ENCODE measurements at regions not wholly inside any gene's neighbourhood (a gene's known extent, or its start where the extent isn't known, plus 50 kb on each side); places are given as distances from the start of the nearest gene placed in this dataset.

DNA sequence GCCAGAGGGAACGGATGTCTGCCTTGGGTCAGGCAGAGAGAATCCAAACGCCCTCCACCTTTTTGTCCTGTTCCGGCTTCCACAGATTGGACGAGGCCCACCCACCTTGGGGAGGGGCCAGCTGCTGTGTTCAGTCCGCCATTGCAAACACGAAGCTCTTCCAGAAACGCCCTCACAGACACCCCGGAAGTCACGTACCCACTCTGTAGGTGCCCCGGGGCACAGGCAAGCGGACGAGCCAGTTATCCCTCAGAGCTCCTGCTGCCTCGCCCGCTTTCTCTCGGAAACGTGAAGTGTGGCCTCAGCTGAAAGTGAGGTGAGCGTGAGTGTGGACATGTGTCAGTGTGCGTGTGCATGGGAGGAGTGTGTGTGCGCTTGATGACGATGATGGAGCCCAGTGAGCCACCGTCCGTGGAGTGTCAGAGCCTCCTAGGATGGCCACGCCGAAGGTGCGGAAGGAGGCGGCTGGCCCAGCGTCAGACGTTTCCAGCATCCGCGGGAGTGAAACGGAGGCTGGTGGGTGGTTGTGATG is 869.2 kb downstream of the TBC1D22A start:
- DNase-seq = no peak

DNA sequence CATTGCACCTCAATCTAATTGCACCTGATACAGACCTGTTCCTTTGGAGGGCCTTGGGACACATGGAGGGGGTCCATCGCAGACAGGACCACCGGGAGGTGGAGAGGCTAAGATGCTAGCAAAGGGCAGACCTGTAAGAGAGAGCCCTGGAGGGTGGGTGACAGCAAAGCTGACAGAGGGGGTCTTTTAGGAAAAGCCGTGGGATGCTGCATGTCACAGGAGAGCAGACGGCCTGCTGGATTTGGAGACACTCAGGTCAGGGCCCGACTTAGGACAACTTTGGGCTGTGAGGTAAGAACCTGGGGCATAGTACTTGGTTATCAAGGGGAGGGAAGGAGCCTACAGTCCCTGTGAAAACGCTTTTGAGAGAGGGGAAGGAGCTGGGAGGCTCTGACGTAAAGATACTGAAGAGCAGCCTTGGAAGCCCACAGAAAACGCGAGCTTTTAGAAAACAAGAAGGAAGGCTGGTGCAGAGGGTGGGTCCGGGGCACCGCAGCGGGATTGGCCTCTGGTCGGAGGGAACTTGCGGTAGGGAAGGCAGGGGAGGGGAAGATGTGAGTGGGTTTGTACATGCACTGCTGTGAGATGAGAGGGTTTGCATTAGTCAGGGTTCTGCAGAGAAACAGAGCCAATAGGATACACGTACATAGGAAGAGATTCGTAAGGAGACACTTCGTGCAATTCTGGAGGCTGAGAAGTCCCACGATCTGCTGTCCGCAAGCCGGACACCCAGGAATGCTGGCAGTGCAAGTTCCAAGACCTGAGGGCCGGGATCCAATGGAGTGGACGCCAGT is 868.5 kb downstream of the TBC1D22A start:
- DNase-seq = no peak

DNA sequence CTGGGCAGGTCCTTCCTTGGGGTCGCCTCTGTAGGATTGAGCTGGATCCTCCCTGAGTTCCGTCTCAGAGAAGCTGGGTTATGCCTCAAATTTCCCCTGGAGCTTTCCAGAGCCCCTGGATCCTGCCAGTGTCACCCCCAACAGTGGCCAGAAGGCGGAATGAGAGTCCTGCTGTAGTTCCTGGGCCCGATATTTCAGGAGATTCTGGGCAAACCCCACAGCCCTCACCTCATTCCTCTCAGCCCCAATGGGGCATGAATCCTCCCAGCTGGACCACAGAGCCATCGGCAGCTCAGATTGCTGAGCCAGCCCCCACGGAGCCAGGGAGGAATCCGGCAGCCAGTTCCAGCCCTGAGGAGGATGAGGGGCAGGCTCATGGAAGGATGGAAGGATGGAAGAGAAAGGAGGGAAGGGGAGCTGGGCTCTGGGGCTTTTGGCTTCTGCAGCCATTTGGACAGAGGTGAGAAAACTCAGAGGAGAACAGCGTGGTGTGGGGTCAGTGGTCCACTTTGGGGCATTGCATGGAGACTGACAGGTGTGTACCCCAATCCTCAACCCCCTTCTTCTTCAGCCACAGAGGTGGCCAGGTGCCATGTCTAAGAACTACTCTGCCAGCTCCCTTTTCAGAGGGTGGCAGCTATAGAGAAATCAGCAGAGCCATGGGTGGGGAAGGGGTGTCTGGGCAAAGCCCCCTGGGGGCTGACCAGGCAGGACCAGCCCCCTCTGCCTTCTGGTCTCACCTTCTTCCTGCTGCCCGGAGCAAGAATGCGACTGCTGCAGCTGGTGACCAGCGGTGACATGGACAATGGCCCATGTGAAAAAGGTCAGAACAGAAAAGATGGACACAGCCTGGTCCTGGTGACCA is 867.6 kb downstream of the TBC1D22A start:
- no peak for DNase-seq

DNA sequence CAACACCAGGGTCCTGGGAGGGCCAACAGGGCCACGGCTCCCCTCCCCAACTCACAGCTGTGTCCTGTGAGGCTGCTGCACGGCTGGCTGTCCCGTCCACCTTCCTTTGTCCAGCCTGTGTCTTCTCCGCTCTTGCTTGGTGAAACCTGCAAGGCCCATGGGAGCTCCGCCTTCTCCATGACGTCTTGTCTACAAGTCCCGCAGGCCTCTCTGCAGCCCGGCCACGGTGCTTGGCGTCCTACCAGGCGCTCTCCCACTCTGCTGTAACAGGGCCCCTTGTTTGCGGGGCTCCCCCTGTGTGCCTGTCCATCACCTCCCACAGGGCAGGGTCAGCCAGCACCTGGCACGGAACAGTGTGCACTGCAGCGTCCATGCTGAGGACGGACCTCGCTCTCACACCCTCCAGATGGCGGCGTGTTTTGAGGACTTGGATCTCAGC is 866.8 kb downstream of the TBC1D22A start:
- no peak for DNase-seq

- no peak for DNase-seq
Measured at GRCh38 chr22:47628477-47629272, 866.2 kb downstream of the TBC1D22A start.

DNA sequence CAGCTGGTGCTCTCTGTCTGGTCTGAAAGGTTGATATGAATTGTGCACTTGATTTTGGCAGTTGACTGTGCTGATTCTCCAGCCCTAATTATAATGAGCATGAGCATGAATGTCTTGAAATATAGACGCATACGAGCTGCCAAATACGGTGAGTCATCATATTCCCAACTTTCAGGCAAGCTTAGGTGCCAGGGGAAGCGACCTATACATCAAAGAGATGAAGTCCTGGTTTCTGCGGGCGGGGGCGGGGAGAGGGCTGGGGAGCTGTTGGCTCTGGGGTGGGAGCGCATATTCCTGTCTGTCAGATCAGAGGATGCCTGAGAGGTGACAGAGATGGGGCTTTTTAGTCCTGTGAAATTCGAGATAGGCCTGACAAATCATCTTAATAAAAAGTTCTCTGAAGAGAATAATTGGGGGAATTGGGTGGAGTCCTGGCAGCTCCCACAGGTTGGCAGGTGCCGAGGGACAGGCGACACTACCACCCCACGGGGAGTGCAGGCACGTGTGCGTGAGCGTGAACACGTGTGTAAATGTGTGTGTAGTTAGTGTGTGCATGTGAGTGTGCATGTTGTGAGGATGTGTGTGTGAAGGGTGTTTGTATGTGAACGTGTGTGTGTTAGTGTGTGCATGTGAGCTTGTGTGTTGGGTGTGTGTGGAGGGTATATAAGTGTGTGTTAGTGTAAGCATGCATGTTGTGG is 865.3 kb downstream of the TBC1D22A start:
- no peak for DNase-seq

GRCh38 chr22:47626428-47627390 is 864.3 kb downstream of the TBC1D22A start:
- DNase-seq = no peak

- no peak for DNase-seq
Measured at GRCh38 chr22:47625531-47626427, 863.3 kb downstream of the TBC1D22A start.

GRCh38 chr22:47625013-47625385 is 862.5 kb downstream of the TBC1D22A start:
- DNase-seq = no peak

DNA sequence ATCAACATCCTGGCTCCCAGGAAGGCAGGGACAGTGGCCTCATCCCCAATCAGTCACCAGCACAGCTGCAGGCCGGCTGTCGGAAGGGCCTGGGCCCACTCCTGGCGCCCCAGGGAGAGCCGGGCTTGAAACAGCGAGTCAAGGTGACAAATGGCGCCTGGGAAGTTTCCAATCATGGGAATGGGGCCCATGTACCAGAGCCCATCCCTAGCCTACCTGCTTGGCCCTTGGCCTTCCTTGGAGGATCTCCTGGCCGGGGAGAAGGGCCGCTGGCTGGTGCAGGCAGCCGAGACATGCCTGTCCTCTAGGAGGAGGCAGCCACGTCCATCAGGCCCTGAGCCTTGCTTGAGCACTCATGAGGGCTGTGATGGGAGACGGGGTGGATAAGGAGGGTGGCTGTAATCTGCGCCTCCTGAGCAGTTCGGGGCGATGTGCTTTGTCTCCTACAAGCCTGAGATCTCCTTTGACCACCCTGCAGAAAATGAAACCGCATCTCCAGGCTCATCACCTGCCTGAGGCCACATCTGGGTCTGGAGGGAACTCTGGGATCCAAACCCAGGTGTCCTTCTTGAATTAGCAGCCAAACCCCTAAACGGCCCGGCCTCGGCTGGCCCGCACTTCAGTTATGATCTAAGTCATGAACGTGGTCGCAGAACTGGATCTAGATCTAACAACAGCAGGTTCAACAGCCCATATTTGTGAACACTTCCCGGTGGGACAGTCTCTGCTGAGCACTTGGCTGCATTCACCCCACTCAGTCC is 862.0 kb downstream of the TBC1D22A start:
- no peak for DNase-seq

- no peak for DNase-seq
Measured at GRCh38 chr22:47623763-47624148, 861.3 kb downstream of the TBC1D22A start.

- DNase-seq = no peak
Measured at GRCh38 chr22:47623066-47623762, 860.8 kb downstream of the TBC1D22A start.

GRCh38 chr22:47622541-47622940 is 860.1 kb downstream of the TBC1D22A start:
- no peak for DNase-seq

DNA sequence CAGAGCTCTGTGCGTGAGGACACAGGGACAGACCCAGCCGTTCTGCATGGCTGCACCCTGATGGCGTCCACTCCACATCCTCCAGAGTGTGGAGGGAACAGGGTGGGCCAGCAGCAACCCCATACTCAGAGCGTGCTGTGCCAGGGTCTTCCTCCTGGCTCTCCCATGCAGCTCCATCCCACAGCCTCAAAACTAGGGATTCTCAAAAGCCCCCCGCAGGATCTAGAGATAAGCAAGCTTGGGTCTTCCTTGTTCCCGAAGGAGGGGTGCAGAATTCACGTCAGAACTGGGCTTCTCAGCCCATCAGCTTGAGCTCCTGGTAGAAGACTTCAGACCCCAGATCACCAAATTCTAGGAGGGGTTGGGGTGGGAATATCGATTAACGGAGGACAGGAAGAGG is 858.8 kb downstream of the TBC1D22A start:
- no peak for DNase-seq

DNA sequence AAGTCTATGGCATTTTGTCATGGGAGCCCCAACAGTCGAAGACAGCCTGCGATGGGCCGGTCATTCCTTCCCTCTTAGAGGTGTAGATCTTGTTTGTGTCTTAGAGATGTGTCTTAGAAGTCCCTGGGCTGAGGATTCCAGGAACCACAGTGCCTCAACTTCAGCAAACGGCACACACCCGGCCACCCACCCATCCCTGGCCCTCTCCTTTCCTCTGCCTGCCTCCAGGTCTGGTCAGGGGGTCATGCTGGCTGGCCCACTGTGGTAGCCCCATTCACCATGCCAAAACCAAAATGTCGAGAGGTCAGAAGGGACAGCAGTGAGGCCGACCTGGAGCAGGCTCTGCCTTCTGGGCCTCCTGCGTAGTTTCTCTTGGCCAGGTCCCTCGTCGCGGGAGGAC is 857.9 kb downstream of the TBC1D22A start:
- DNase-seq = no peak

DNA sequence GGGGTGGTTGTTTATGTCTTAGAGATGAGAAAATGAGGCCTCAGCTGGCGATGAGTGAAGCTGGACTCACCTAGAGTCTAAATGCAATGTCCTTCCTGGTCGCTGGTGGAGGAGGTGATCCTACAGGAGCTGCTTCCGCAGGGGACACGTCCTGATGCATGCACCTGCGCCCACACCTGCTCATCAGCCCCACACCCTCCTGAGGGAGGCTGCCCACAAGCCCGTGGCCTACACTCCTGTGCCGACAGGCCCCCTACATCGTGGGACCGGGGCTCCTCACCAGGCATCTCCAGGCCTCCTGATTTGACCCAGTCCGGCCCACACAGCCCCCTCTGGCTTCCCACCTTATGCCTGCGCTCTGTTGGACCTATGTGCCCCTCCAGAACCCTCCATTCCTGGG is 857.2 kb downstream of the TBC1D22A start:
- DNase-seq = no peak

DNA sequence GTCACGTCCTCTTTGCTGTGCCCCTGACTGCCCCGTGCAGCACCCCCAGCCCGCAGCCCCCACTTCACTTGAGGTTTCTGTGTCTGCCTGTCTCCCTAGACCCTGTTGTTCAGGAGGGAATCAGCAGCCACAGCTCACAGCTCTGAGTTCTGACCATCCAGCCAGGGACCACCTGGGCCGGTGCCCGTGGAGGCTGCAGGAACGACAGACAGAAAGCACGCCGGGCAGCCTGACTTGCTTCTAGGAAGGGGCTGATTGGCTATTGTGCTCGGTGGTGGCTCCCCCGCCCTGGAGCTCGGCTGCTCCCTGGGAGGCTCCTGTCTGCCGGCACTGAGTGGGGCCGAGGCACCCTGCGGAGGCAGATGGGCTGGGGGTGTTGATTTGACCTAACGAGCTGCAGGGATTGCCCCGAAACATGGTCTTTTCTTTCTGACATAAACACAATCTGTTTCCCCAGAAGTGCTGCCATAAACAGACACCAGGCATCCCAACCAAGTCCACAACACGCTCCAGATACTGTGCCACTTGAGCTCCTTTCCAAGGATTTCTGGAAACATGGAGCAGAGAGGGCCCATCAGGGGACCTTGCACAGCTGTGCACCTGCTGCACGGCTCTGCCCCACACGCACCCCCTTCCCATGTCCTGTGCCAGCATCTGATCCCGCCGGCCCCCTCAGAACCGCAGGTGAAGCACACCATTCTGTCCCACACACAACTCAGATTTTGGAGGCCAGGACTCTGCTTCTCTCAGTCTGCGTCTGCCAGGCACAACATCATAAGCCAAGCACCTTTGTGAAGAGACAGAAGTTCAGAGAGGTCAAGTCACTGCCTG is 855.9 kb downstream of the TBC1D22A start:
- no peak for DNase-seq

DNA sequence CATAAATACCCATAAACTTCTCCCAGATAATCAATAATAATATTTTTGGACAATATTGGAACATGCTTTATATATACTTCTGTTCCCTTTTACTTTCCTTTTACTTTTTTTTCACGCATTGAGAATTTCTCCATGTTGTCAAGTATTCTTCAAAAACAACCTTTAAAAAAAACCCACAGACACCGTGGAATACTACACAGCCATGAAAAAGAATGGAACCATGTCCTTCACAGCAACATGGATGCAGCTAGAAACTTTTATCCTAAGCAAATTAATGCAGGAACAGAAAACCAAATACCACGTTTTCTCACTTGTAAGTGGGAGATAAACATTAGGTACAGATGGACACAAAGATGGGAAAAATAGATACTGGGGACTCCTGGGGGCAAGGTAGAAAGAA is 854.7 kb downstream of the TBC1D22A start:
- no peak for DNase-seq
